GM23338 (cell line): ENCODE measurements at regions not wholly inside any gene's neighbourhood (a gene's known extent, or its start where the extent isn't known, plus 50 kb on each side); places are given as distances from the start of the nearest gene placed in this dataset.

Source experiments
- ATAC-seq: fragments of 200-7000 bp; cut with Tn5 transposase; 3 replicates; pipeline ENCODE4 v1.9.1; 2020
- DNase-seq: peaks from one replicate; pipeline ENCODE4 v3.0.0-alpha.2; 2015; ENCODE audit warnings: low spot score
- H2AFZ ChIP-seq: fragments of 200-600 bp; sonication (generic); 2 replicates; pipeline ENCODE4 v1.8.0; 2016; ENCODE audit warnings: antibody characterized with exemption, mild to moderate bottlenecking, moderate library complexity
- H3F3A ChIP-seq: fragments of 200-600 bp; sonication (generic); replicated peaks from 2 replicates; pipeline ENCODE4 v1.8.0; 2017; ENCODE audit warnings: antibody characterized with exemption, mixed run types, low read depth
- H3K27ac ChIP-seq: fragments of 200-600 bp; sonication (generic); 2 replicates; pipeline ENCODE4 v1.6.1; 2016; ENCODE audit warnings: low read depth
- H3K27me3 ChIP-seq: fragments of 200-600 bp; sonication (generic); 2 replicates; pipeline ENCODE4 v1.8.0; 2016; ENCODE audit warnings: mild to moderate bottlenecking, mixed run types, moderate library complexity; ENCODE audit not compliant: insufficient read depth
- H3K36me3 ChIP-seq: fragments of 200-600 bp; sonication (generic); 2 replicates; pipeline ENCODE4 v1.8.0; 2016; ENCODE audit warnings: mild to moderate bottlenecking; ENCODE audit not compliant: insufficient read depth
- H3K4me1 ChIP-seq: fragments of 200-600 bp; sonication (generic); 2 replicates; pipeline ENCODE4 v1.8.0; 2016; ENCODE audit warnings: mild to moderate bottlenecking, moderate library complexity; ENCODE audit not compliant: insufficient read depth
- H3K4me2 ChIP-seq: fragments of 200-600 bp; sonication (generic); 2 replicates; pipeline ENCODE4 v1.7.1; 2017; ENCODE audit warnings: mixed run types
- H3K4me3 ChIP-seq: fragments of 200-600 bp; sonication (generic); 2 replicates; pipeline ENCODE4 v1.6.1; 2016; ENCODE audit warnings: mixed run types
- H3K79me2 ChIP-seq: fragments of 200-600 bp; sonication (generic); replicated peaks from 2 replicates; pipeline ENCODE4 v1.8.0; 2017; ENCODE audit warnings: mild to moderate bottlenecking; ENCODE audit not compliant: insufficient read depth
- H3K9me2 ChIP-seq: fragments of 200-600 bp; sonication (generic); 2 replicates; pipeline ENCODE4 v1.8.0; 2017; ENCODE audit not compliant: insufficient read depth
- H4K20me1 ChIP-seq: fragments of 200-600 bp; sonication (generic); replicated peaks from 2 replicates; pipeline ENCODE4 v1.8.0; 2017; ENCODE audit warnings: mild to moderate bottlenecking; ENCODE audit not compliant: insufficient read depth
- H3K27ac Mint-ChIP-seq: 2 replicates; pipeline ENCODE4 v1.8.0; 2020; ENCODE audit warnings: inconsistent platforms, mild to moderate bottlenecking, moderate library complexity, mixed read lengths
- H3K27me3 Mint-ChIP-seq: 3 replicates; pipeline ENCODE4 v1.8.0; 2022; ENCODE audit warnings: low read depth, mild to moderate bottlenecking, moderate library complexity, mixed read lengths, inconsistent platforms; ENCODE audit not compliant: insufficient read depth, poor library complexity
- H3K36me3 Mint-ChIP-seq: 3 replicates; pipeline ENCODE4 v1.8.0; 2021; ENCODE audit warnings: low read depth, mild to moderate bottlenecking, inconsistent platforms, moderate library complexity, mixed read lengths
- H3K4me1 Mint-ChIP-seq: 3 replicates; pipeline ENCODE4 v1.8.0; 2020; ENCODE audit warnings: mild to moderate bottlenecking, inconsistent platforms, mixed read lengths
- H3K4me3 Mint-ChIP-seq: 3 replicates; pipeline ENCODE4 v1.8.0; 2021; ENCODE audit warnings: moderate library complexity, mild to moderate bottlenecking, inconsistent platforms, mixed read lengths
- H3K9me3 Mint-ChIP-seq: 3 replicates; pipeline ENCODE4 v1.8.0; 2020; ENCODE audit warnings: moderate library complexity, mild to moderate bottlenecking, inconsistent platforms, mixed read lengths
- CREB1 ChIP-seq: fragments of 250-450 bp; sonication (Bioruptor Pico); IDR thresholded peaks from 2 replicates; pipeline ENCODE4 v1.5.0; 2020; ENCODE audit warnings: low read depth, mild to moderate bottlenecking, moderate library complexity
- EZH2phosphoT487 ChIP-seq: fragments of 200-600 bp; sonication (generic); IDR thresholded peaks from one replicate; pipeline ENCODE4 v1.8.1; 2018; ENCODE audit warnings: antibody characterized with exemption; ENCODE audit not compliant: unreplicated experiment
- NANOG ChIP-seq: IDR thresholded peaks from 2 replicates; pipeline ENCODE4 v1.6.1; 2016; ENCODE audit warnings: antibody characterized with exemption, borderline replicate concordance
- ZNF114 ChIP-seq: fragments of 250-450 bp; sonication (Bioruptor Pico); IDR thresholded peaks from 2 replicates; pipeline ENCODE4 v1.5.0; 2020; ENCODE audit warnings: mild to moderate bottlenecking, moderate library complexity
- ZNF331 ChIP-seq: fragments of 250-450 bp; sonication (Bioruptor Pico); IDR thresholded peaks from 2 replicates; pipeline ENCODE4 v1.5.0; 2020; ENCODE audit warnings: low read depth, mild to moderate bottlenecking, moderate library complexity
- TF ChIP-seq, protein P1 (sequence below), 2 experiments: fragments of 200-600 bp in 1 of 2; sonication (generic) in 1 of 2; conservative IDR thresholded peaks; 2 replicates each; pipeline versions ENCODE4 v1.5.1 to v1.6.1; 2016 to 2017; ENCODE audit warnings: antibody characterized with exemption in 2 of 2, low read depth in 2 of 2, mild to moderate bottlenecking in 2 of 2, moderate library complexity in 1 of 2
- TF ChIP-seq, protein P2 (sequence below): IDR thresholded peaks from 2 replicates; pipeline ENCODE4 v1.6.1; 2016; ENCODE audit warnings: antibody characterized with exemption
- TF ChIP-seq, protein P3 (sequence below): IDR thresholded peaks from one replicate; pipeline ENCODE4 v1.6.1; 2018; ENCODE audit warnings: antibody characterized with exemption; ENCODE audit not compliant: unreplicated experiment
- TF ChIP-seq, protein P4 (sequence below): fragments of 250-450 bp; sonication (Bioruptor Pico); IDR thresholded peaks from 2 replicates; pipeline ENCODE4 v1.5.0; 2020; ENCODE audit warnings: mild to moderate bottlenecking, moderate library complexity

DNA sequence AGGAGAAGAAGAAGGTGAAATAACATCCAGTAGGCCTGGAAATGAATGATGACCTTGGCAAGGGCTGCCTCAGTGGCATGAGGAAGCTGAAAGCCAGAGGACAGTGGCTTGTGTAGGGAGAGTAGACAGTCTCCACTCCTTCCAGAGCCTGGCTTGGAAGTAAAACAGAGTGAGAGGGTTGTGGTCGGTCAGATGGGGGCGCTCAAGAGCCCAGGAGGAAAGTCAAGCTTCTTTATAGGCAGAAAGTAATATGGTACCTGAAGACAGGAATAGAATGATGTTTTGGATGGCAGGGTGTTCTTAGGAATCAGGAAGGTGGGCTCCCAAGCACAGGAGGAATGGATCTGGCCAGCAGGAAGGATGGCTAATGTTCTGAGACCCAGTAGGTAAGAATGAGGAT is 75.1 kb upstream of the TSC22D1 start (continued):
- TF ChIP-seq, protein P1, sequence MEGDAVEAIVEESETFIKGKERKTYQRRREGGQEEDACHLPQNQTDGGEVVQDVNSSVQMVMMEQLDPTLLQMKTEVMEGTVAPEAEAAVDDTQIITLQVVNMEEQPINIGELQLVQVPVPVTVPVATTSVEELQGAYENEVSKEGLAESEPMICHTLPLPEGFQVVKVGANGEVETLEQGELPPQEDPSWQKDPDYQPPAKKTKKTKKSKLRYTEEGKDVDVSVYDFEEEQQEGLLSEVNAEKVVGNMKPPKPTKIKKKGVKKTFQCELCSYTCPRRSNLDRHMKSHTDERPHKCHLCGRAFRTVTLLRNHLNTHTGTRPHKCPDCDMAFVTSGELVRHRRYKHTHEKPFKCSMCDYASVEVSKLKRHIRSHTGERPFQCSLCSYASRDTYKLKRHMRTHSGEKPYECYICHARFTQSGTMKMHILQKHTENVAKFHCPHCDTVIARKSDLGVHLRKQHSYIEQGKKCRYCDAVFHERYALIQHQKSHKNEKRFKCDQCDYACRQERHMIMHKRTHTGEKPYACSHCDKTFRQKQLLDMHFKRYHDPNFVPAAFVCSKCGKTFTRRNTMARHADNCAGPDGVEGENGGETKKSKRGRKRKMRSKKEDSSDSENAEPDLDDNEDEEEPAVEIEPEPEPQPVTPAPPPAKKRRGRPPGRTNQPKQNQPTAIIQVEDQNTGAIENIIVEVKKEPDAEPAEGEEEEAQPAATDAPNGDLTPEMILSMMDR (conservative IDR thresholded peaks at IDR 0.05; ENCODE audit: low read depth in 2 of 2), result peak; percentile 55 to 64
- TF ChIP-seq ZNF331 (CRISPR knock-in tag), result no peak

DNA sequence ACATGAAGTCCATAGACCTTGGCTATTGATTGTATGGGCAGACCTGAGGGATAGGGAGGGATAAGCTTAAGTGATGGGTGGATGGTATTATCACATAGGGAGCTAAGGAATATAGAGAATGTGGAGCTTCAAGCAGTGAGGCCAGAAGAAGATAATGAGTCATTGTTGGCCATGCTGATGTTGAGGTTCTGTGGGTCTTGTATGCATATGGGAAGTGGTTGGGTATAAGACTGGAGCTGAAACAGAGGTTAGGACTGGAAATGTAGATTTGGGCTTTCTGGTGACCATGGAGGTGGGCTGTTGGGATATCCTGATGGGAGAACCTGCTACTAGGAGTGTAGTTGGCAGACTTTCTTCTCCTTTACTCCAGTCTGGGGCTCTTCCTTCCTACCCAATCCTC is 73.7 kb upstream of the TSC22D1 start:
- no peaks in the 10 kb centered on the region; the same call in 1 of the 2 replicates for H3K9me2 ChIP-seq
- no peak overlapping the region for H3K27ac ChIP-seq
- Mint-ChIP-seq H3K9me3 (no peaks in the 10 kb centered on the region), H3K4me1 (peaks cover 18% of the 10 kb centered on the region), H3K36me3 (no peaks in the 10 kb centered on the region), H3K27me3 (no peaks in the 10 kb centered on the region), H3K27ac (no peak overlapping the region), H3K4me3 (no peak overlapping the region)
- no peaks in the 10 kb centered on the region for H3K27me3 ChIP-seq
- no peak for DNase-seq
- no peaks in the 10 kb centered on the region for H4K20me1 ChIP-seq
- H3K4me1 ChIP-seq, result peaks cover 12% of the 10 kb centered on the region
- no peaks in the 10 kb centered on the region for H3F3A ChIP-seq
- no peaks in the 10 kb centered on the region for H3K36me3 ChIP-seq
- H3K79me2 ChIP-seq, result no peaks in the 10 kb centered on the region
- ATAC-seq, result no peak
- H3K4me2 ChIP-seq, result peak overlapping the region; percentile 53; the same call in 1 of the 2 replicates
- no peak overlapping the region for H3K4me3 ChIP-seq
- no peak overlapping the region for H2AFZ ChIP-seq
- TF ChIP-seq ZNF331 (CRISPR knock-in tag) (no peak), ZNF114 (no peak), CREB1 (no peak), NANOG (no peak), EZH2phosphoT487 (no peak)
- TF ChIP-seq, protein P2, sequence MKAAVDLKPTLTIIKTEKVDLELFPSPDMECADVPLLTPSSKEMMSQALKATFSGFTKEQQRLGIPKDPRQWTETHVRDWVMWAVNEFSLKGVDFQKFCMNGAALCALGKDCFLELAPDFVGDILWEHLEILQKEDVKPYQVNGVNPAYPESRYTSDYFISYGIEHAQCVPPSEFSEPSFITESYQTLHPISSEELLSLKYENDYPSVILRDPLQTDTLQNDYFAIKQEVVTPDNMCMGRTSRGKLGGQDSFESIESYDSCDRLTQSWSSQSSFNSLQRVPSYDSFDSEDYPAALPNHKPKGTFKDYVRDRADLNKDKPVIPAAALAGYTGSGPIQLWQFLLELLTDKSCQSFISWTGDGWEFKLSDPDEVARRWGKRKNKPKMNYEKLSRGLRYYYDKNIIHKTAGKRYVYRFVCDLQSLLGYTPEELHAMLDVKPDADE, result no peak
- TF ChIP-seq, protein P3, sequence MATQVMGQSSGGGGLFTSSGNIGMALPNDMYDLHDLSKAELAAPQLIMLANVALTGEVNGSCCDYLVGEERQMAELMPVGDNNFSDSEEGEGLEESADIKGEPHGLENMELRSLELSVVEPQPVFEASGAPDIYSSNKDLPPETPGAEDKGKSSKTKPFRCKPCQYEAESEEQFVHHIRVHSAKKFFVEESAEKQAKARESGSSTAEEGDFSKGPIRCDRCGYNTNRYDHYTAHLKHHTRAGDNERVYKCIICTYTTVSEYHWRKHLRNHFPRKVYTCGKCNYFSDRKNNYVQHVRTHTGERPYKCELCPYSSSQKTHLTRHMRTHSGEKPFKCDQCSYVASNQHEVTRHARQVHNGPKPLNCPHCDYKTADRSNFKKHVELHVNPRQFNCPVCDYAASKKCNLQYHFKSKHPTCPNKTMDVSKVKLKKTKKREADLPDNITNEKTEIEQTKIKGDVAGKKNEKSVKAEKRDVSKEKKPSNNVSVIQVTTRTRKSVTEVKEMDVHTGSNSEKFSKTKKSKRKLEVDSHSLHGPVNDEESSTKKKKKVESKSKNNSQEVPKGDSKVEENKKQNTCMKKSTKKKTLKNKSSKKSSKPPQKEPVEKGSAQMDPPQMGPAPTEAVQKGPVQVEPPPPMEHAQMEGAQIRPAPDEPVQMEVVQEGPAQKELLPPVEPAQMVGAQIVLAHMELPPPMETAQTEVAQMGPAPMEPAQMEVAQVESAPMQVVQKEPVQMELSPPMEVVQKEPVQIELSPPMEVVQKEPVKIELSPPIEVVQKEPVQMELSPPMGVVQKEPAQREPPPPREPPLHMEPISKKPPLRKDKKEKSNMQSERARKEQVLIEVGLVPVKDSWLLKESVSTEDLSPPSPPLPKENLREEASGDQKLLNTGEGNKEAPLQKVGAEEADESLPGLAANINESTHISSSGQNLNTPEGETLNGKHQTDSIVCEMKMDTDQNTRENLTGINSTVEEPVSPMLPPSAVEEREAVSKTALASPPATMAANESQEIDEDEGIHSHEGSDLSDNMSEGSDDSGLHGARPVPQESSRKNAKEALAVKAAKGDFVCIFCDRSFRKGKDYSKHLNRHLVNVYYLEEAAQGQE, result no peak
- TF ChIP-seq, protein P1 (conservative IDR thresholded peaks at IDR 0.05; ENCODE audit: low read depth in 2 of 2), result no peak
- TF ChIP-seq, protein P4, sequence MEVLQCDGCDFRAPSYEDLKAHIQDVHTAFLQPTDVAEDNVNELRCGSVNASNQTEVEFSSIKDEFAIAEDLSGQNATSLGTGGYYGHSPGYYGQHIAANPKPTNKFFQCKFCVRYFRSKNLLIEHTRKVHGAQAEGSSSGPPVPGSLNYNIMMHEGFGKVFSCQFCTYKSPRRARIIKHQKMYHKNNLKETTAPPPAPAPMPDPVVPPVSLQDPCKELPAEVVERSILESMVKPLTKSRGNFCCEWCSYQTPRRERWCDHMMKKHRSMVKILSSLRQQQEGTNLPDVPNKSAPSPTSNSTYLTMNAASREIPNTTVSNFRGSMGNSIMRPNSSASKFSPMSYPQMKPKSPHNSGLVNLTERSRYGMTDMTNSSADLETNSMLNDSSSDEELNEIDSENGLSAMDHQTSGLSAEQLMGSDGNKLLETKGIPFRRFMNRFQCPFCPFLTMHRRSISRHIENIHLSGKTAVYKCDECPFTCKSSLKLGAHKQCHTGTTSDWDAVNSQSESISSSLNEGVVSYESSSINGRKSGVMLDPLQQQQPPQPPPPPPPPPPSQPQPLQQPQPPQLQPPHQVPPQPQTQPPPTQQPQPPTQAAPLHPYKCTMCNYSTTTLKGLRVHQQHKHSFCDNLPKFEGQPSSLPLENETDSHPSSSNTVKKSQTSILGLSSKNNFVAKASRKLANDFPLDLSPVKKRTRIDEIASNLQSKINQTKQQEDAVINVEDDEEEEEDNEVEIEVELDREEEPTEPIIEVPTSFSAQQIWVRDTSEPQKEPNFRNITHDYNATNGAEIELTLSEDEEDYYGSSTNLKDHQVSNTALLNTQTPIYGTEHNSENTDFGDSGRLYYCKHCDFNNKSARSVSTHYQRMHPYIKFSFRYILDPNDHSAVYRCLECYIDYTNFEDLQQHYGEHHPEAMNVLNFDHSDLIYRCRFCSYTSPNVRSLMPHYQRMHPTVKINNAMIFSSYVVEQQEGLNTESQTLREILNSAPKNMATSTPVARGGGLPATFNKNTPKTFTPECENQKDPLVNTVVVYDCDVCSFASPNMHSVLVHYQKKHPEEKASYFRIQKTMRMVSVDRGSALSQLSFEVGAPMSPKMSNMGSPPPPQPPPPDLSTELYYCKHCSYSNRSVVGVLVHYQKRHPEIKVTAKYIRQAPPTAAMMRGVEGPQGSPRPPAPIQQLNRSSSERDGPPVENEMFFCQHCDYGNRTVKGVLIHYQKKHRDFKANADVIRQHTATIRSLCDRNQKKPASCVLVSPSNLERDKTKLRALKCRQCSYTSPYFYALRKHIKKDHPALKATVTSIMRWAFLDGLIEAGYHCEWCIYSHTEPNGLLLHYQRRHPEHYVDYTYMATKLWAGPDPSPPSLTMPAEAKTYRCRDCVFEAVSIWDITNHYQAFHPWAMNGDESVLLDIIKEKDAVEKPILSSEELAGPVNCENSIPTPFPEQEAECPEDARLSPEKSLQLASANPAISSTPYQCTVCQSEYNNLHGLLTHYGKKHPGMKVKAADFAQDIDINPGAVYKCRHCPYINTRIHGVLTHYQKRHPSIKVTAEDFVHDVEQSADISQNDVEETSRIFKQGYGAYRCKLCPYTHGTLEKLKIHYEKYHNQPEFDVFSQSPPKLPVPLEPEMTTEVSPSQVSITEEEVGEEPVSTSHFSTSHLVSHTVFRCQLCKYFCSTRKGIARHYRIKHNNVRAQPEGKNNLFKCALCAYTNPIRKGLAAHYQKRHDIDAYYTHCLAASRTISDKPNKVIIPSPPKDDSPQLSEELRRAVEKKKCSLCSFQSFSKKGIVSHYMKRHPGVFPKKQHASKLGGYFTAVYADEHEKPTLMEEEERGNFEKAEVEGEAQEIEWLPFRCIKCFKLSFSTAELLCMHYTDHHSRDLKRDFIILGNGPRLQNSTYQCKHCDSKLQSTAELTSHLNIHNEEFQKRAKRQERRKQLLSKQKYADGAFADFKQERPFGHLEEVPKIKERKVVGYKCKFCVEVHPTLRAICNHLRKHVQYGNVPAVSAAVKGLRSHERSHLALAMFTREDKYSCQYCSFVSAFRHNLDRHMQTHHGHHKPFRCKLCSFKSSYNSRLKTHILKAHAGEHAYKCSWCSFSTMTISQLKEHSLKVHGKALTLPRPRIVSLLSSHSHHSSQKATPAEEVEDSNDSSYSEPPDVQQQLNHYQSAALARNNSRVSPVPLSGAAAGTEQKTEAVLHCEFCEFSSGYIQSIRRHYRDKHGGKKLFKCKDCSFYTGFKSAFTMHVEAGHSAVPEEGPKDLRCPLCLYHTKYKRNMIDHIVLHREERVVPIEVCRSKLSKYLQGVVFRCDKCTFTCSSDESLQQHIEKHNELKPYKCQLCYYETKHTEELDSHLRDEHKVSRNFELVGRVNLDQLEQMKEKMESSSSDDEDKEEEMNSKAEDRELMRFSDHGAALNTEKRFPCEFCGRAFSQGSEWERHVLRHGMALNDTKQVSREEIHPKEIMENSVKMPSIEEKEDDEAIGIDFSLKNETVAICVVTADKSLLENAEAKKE (CRISPR knock-in tag), result no peak
